ENCODE measurements at regions not wholly inside any gene's neighbourhood (a gene's known extent, or its start where the extent isn't known, plus 50 kb on each side); places are given as distances from the start of the nearest gene placed in this dataset.

GRCh38 chr9:91131433-91131839 lies 230.3 kb downstream of the AUH start:
- Histone ChIP-seq H2AFZ (ENCODE audit: low read depth, low read length) (no peak overlapping the region), H3K4me3 (replicated peaks in 1 of 3; ENCODE audit: insufficient read depth in 1 of 3, low read depth in 1 of 3, low read length in 3 of 3) (no peak overlapping the region), H3K9me3 (replicated peaks; ENCODE audit: control insufficient read depth, insufficient read depth, low read length) (no peaks in the 10 kb centered on the region), H3K9ac (replicated peaks; ENCODE audit: extremely low read depth, insufficient read depth, low read length) (no peak overlapping the region), H4K20me1 (replicated peaks; ENCODE audit: control insufficient read depth, extremely low read depth, insufficient read depth, low read length) (no peaks in the 10 kb centered on the region), H3K4me2 (ENCODE audit: insufficient read depth, low read length) (peak overlapping the region; percentile 14), H3K9me1 (replicated peaks; ENCODE audit: control insufficient read depth, extremely low read depth, insufficient read depth, low read length) (no peaks in the 10 kb centered on the region), H3K27ac (ENCODE audit: insufficient read depth, low read depth, low read length) (peak overlapping the region; percentile 16), H3K27me3 (ENCODE audit: control insufficient read depth in 2 of 2, insufficient read depth in 2 of 2, low read length in 2 of 2) (no peaks in the 10 kb centered on the region), H3K4me1 (ENCODE audit: control insufficient read depth, extremely low read depth, insufficient read depth, low read length) (peaks cover 9% of the 10 kb centered on the region), H3K36me3 (ENCODE audit: control insufficient read depth in 2 of 2, extremely low read depth in 1 of 2, insufficient read depth in 2 of 2, low read length in 2 of 2) (no peaks in the 10 kb centered on the region), H3K79me2 (ENCODE audit: control insufficient read depth, insufficient read depth, low read length) (no peaks in the 10 kb centered on the region)
- intact Hi-C loops (cut with micrococcal nuclease) (loop anchor here (1.0 to 2.0 kb wide), 3 partner anchors 62 to 94 kb away; no protein-coding TSS in a partner anchor), dilution Hi-C loops (cut with MboI; ENCODE audit: extremely low pct_ligation_motif_present, low sequenced_read_pairs) (no loop called here)
- ChIA-PET CTCF (interaction anchor here (0.6 to 1.4 kb wide), 6 partner anchors 9 to 295 kb away, joined by 3 to 5 read pairs (median 4); no protein-coding TSS in a partner anchor), POLR2A (interaction anchor here (0.6 kb wide), 1 partner anchor 145 kb away, joined by 4 read pairs; no protein-coding TSS in a partner anchor)
- BruUV-seq (replicated peaks) = no TSS peak
- peak; percentile 89 for TF ChIP-seq FOS (IDR thresholded peaks at IDR 0.05; ENCODE audit: borderline replicate concordance, insufficient read depth, low read length)
- TF ChIP-seq JUN (IDR thresholded peaks at IDR 0.05; ENCODE audit: borderline replicate concordance, insufficient read depth, insufficient read length, low read depth) = peak; percentile 88
- TF ChIP-seq MYC (IDR thresholded peaks at IDR 0.05; ENCODE audit: low read depth, low read length) = peak; percentile 69
- no peak for TF ChIP-seq MAX (IDR thresholded peaks at IDR 0.05; ENCODE audit: insufficient read depth, insufficient read length)
- peak; percentile 91 for FAIRE-seq
- peak; percentile 72 for DNase-seq (ENCODE audit: low read depth, low spot score)

DNA sequence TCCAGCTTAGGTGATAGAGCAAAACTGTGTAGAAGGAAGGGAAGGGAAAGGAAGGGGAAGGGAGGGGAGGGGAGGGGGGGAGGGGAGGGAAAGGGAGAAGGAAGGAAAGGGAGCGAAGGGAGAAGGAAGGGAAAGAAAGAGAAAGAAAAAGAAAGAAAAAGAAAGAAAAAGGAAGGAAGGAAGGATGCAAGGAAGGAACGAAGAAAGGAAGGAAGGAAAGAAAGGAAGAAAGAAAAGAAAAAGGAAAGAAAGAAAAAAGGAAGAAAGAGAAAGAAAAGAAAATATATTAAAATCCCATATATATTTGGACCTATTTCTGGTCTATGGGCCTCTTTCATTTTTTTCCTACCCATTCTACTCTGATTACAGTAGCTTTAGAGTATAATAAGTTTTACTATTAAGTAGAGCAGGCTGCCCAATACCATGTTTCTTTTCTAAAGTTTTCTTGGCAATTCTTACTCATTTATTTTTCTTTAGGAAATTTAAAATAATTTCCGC lies 229.1 kb downstream of the AUH start:
- no peaks in the 10 kb centered on the region for H3K27me3 ChIP-seq (ENCODE audit: control insufficient read depth in 2 of 2, insufficient read depth in 2 of 2, low read length in 2 of 2)
- FAIRE-seq (no peak), DNase-seq (ENCODE audit: low read depth, low spot score) (no peak)
- ChIA-PET CTCF (no interaction called here), POLR2A (no interaction called here)
- H4K20me1 ChIP-seq (replicated peaks; ENCODE audit: control insufficient read depth, extremely low read depth, insufficient read depth, low read length) = no peaks in the 10 kb centered on the region
- H3K4me1 ChIP-seq (ENCODE audit: control insufficient read depth, extremely low read depth, insufficient read depth, low read length) = peaks cover 9% of the 10 kb centered on the region
- H3K4me2 ChIP-seq (ENCODE audit: insufficient read depth, low read length) = no peak overlapping the region
- no peak overlapping the region for H3K27ac ChIP-seq (ENCODE audit: insufficient read depth, low read depth, low read length)
- no peaks in the 10 kb centered on the region for H3K9me3 ChIP-seq (replicated peaks; ENCODE audit: control insufficient read depth, insufficient read depth, low read length)
- no peak for TF ChIP-seq MAX (IDR thresholded peaks at IDR 0.05; ENCODE audit: insufficient read depth, insufficient read length)
- TF ChIP-seq JUN (IDR thresholded peaks at IDR 0.05; ENCODE audit: borderline replicate concordance, insufficient read depth, insufficient read length, low read depth) = no peak
- no peak for TF ChIP-seq CTCF (IDR thresholded peaks at IDR 0.05; ENCODE audit: extremely low read depth in 1 of 2, insufficient read depth in 1 of 2, low read depth in 1 of 2, low read length in 2 of 2)
- TF ChIP-seq FOS (IDR thresholded peaks at IDR 0.05; ENCODE audit: borderline replicate concordance, insufficient read depth, low read length) = no peak
- TF ChIP-seq POLR2A (IDR thresholded peaks at IDR 0.05; ENCODE audit: low read depth, low read length) = no peak
- no peak overlapping the region for H3K4me3 ChIP-seq (replicated peaks in 1 of 3; ENCODE audit: insufficient read depth in 1 of 3, low read depth in 1 of 3, low read length in 3 of 3)
- H3K9me1 ChIP-seq (replicated peaks; ENCODE audit: control insufficient read depth, extremely low read depth, insufficient read depth, low read length) = no peaks in the 10 kb centered on the region
- intact Hi-C loops (cut with micrococcal nuclease) = no loop called here
- dilution Hi-C loops (cut with MboI; ENCODE audit: extremely low pct_ligation_motif_present, low sequenced_read_pairs) = no loop called here
- no peaks in the 10 kb centered on the region for H3K36me3 ChIP-seq (ENCODE audit: control insufficient read depth in 2 of 2, extremely low read depth in 1 of 2, insufficient read depth in 2 of 2, low read length in 2 of 2)
- no peak overlapping the region for H3K9ac ChIP-seq (replicated peaks; ENCODE audit: extremely low read depth, insufficient read depth, low read length)
- no peaks in the 10 kb centered on the region for H3K79me2 ChIP-seq (ENCODE audit: control insufficient read depth, insufficient read depth, low read length)
- no peak overlapping the region for H2AFZ ChIP-seq (ENCODE audit: low read depth, low read length)
- BruUV-seq (replicated peaks) = no TSS peak
